Adrenal gland (tissue), 5 donors: ENCODE measurements at regions not wholly inside any gene's neighbourhood (a gene's known extent, or its start where the extent isn't known, plus 50 kb on each side); places are given as distances from the start of the nearest gene placed in this dataset.

ENCODE experiments used
- POLR2A ChIP-seq, 2 donors: fragments of 450-650 bp; IDR thresholded peaks; one replicate each; pipeline ENCODE4 v1.6.1; 2017; ENCODE audit warnings: antibody characterized with exemption in 2 of 2, mild to moderate bottlenecking in 2 of 2, moderate library complexity in 1 of 2
- TF ChIP-seq, protein P1 (sequence below), 6 experiments: fragments of 450-650 bp in 4 of 6; fragments of 200-600 bp in 2 of 6; sonication (generic) in 1 of 6; IDR thresholded peaks; 1 replicate in 5 of 6; 2 replicates in 1 of 6; pipeline versions ENCODE4 v1.5.1 to v1.8.0; 2016 to 2021; ENCODE audit warnings: antibody characterized with exemption in 6 of 6, mild to moderate bottlenecking in 2 of 6, moderate library complexity in 1 of 6
- donor health status: DM: no; HTN: no; CAD: no.

DNA sequence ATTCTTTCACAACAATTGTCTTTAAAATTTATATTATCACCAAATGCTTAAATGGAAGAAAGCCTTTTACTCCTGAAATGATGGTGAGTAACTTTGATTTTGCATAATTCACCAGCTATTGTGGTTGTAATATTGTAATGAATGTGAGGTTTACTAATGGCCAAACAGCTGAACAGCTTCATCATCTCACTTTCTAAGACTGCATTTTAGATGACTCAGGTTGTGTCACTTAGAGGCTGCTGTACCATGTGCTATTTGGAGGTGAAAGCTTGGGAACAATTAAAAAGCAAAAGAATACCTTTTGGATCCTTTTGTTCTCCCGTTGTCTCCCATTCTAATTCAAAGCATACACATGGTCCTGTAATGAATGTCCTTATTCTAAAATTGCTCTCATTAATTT is 604.0 kb upstream of the PFKP start:
- TF ChIP-seq, protein P1, sequence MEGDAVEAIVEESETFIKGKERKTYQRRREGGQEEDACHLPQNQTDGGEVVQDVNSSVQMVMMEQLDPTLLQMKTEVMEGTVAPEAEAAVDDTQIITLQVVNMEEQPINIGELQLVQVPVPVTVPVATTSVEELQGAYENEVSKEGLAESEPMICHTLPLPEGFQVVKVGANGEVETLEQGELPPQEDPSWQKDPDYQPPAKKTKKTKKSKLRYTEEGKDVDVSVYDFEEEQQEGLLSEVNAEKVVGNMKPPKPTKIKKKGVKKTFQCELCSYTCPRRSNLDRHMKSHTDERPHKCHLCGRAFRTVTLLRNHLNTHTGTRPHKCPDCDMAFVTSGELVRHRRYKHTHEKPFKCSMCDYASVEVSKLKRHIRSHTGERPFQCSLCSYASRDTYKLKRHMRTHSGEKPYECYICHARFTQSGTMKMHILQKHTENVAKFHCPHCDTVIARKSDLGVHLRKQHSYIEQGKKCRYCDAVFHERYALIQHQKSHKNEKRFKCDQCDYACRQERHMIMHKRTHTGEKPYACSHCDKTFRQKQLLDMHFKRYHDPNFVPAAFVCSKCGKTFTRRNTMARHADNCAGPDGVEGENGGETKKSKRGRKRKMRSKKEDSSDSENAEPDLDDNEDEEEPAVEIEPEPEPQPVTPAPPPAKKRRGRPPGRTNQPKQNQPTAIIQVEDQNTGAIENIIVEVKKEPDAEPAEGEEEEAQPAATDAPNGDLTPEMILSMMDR (IDR thresholded peaks at IDR 0.05) = no peak
- no peak for TF ChIP-seq POLR2A (IDR thresholded peaks at IDR 0.05)
